Stimulated activated CD8-positive, alpha-beta memory T cell treated with anti-CD3 and anti-CD28 coated beads, Interleukin-7, amount 100 ng/mL, for 24 hours (primary cell): ENCODE measurements at regions not wholly inside any gene's neighbourhood (a gene's known extent, or its start where the extent isn't known, plus 50 kb on each side); places are given as distances from the start of the nearest gene placed in this dataset.
"Not testable (repeated sequence)": the region's sequence is repeated elsewhere in the genome, so short reads cannot be mapped to it uniquely, and the experiment has no call there.

Source experiments
- DNase-seq: peaks from one replicate; pipeline ENCODE4 v3.0.0-alpha.2; 2020; ENCODE audit warnings: low read depth

DNA sequence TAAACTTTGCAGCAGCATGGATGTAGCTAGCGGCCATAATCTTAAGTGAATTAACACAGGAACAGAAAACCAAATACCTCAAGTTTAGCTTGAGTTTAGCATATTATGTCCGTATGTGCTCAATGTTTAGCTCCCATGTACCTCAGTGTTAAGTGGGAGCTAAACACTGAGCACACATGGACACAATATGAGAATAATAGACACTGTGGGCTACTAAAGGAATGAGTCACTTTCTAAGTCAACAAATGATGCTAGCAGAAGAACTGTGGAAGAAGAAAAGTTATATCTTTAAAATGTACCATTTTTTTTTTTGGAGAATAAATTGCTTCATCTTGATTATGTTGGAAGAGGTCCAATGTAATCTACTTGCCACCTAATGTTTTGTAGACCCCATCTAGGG is 1146.0 kb upstream of the SLC39A10 start:
- not testable (repeated sequence) for DNase-seq

DNA sequence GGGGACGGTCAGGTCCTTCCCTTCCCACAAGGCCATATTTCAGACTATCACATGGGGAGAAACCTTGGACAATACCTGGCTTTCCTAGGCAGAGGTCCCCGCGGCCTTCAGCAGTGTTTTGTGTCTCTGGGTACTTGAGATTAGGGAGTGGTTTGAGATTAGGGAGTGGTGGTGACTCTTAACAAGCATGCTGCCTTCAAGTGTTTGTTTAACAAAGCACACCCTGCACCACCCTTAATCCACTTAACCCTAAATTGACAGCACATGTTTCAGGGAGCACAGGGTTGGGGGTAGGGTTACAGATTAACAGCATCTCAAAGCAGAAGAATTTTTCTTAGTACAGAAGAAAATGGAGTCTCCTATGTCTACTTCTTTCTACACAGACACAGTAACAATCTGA is 1152.2 kb upstream of the SLC39A10 start:
- not testable (repeated sequence) for DNase-seq

DNA sequence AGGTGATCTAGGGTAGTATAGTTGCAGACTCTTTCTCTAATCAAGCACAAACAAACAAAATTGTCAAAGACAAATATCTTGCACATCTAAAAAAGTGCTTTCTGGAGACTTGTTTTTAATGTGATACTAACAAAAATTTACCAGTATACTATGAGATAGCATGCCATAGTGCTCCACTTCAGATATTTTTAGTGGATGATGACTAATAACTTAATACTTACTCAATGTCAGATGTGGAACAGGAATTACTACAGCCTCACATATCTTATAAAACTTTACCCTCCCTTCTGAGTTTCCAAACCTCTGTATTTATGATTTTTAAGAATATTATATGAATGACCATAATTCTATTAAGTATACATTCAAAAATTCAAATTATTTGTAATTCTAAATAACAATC is 1162.0 kb upstream of the SLC39A10 start:
- DNase-seq, result no peak

- DNase-seq, result no peak
These were observed 1162.6 kb upstream of the SLC39A10 start for GRCh38 chr2:194494401-194494800.

DNA sequence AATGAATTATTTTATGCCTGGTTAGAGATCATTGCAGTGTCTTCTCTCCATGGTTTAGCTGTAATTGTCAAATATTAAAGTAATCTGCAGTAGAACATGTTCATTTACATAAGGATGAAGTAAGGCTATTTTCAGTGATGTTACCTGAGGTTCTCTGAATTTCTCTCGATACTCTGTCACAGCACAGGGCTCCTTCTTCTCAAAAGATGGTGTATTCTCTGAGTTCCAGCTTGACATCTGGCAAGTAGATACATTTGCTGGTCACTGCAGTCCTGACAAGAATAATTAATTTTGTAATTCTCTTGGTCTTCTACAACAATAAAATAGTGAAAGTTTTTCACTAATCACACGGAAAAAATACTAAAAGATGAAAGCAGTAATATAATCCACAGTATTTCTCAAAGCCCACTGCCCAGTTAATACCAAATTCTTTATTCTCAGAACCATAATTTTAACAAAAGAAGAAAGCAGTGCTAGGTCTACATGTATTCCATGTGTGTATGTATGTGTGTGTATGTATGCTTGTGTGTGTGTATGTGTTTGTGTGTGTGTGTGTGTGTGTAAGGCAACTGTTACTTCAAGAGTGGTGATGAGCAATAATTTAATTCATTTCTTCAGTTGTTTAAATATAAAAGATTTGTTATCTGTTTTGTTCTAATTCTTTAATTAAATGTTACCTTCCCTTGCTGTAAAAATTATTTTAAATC is 1165.5 kb upstream of the SLC39A10 start:
- no peak for DNase-seq

DNA sequence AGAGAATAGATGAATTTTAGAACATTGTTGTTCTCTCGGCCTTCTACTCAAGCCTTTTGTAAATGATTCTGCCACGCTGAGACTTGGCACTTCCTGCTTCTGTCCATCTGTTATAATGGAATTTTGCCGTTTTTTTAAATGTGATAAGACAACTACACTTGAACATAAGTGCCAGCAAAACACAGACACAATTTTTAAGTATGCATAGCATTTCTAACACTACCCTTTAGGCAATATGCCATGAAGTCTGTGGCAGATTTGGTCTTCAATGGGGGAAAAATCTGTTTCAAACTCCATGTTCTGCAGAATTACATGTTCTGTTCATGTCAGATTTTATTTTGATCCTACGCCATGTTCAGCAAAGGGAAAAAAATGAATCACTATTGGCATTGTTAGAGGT is 1170.7 kb upstream of the SLC39A10 start:
- no peak for DNase-seq

DNA sequence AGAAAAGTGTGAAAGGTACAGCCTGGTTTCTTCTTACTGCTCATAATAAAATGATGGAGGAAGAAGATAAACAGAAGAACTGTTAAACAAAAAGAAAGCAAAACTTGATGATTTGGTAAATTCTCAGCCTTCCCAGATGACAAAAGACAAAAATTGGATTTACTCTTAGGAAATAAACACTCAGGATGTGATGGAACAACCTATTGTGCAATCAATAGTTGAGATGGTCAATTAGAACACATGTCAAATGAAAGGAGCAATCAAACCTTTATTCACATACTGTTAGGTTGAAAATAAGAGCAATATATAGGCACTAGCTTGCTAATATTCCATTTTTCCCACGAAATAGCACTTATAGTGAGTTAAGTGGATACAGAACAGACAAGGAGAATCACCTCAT is 1174.0 kb upstream of the SLC39A10 start:
- no peak for DNase-seq

- no peak for DNase-seq
These were observed 1191.4 kb upstream of the SLC39A10 start for GRCh38 chr2:194465641-194466040.

DNA sequence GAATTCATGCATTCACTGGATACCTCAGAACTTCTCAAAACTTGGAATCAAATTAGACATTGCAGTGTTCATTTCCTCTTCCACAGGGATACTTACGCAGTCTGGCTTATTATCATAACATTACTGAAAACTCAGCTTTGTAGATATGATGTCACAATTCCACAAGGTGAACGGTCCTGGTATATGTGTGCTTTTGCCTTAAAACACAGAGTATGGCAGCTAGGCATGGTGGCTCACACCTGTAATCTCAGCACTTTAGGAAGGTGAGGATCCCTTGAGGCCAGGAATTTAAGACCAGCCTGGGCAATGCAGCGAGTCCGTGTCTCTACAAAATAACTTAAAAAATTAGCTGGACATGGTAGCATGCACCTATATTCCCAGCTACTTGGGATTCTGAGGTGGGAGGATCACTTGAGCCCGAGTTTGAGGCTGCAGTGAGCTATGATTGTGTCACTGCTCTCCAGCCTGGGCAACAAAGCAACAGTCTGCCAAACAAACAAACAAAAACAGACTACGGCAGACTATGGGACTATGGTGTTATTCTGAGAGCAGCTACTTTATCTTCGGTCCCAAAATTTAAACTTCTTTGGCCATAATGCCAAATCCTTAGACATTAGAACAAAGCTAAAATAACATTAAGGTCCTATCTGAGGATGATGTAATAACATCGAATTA is 1191.9 kb upstream of the SLC39A10 start:
- no peak for DNase-seq

DNA sequence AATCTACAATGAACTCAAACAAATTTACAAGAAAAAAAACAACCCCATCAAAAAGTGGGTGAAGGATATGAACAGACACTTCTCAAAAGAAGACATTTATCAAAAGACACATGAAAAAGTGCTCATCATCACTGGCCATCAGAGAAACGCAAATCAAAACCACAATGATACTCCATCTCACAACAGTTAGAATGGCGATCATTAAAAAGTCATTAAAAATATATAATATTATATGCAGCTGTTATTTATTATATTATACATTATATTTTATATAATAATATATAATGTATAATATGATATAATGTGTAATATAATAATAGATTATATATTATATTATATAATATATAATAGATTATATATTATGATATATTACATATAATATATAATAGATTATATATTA is 1194.1 kb upstream of the SLC39A10 start:
- DNase-seq, result not testable (repeated sequence)

DNA sequence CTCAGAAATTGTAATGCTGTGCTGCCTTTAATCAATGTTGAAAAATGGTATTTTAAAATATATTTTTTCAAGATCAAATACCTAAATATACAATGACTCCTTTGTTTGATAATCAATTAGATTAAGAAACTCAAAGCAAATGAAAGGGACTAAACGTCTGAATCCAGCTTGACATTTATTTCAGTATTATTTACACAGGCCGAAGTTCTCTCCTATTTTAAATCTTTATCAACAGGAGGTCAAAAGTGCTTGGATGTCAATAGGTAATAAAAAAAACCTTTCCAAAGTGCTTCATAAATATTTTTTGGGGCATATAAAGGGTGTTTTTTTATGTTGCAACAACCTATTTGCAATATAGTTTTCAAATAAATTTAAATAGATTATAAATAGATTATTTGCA is 1201.7 kb upstream of the SLC39A10 start:
- no peak for DNase-seq

DNA sequence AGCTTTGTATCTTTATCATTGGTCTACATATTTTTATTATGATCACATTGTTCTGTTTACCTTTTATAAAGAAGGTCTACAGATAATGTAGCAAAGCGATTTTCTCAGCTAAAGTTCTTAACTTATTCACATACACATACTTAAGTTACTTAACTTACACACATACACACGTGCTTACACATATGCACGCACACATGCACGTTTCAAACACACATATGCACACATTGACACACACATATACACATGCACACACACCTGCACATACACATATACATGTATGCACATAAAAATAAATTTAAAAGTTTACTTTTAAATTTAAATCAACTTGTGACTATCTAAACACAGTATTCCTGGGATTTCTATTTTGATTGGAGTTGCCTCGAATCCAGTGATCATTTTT is 1204.5 kb upstream of the SLC39A10 start:
- no peak for DNase-seq

DNA sequence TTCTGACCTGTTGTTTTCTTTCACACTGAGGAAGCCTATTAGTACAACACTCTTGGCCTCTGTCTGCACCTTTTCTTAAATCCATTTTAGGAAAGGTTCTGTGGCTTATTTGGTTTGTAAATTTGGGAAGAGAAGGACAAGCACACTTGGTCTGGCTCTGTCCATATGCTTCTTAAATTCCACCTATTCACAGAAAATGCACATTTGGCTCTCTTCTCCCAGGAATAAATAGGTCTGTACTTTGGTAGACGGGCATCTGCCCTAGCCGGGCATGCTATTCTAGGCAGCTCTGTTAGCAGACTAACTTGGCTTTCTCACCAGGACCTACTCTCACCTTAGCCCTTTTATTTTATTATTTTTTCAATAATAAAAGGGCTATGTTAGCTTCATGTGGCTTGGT is 1211.8 kb upstream of the SLC39A10 start:
- no peak for DNase-seq

DNA sequence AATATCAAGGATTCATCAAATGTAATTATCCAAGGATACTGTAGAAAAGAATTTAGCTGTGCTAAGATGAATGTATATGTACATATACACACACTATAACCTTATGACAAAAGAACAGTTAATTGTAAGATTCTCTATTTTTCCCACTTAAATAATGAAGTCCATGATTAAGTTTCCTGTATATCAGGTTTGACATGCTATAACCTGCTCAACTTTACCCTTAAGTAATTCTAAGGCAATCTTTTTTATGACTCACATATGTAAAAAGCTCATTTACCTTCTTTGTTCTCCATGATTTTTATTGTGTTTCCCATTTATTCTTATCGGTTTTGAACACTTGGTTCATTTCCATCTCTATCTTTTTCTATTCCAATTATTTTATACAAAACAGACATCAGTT is 1213.1 kb upstream of the SLC39A10 start:
- DNase-seq, result no peak

- no peak for DNase-seq
These were observed 1232.3 kb upstream of the SLC39A10 start for GRCh38 chr2:194424683-194425209.

DNA sequence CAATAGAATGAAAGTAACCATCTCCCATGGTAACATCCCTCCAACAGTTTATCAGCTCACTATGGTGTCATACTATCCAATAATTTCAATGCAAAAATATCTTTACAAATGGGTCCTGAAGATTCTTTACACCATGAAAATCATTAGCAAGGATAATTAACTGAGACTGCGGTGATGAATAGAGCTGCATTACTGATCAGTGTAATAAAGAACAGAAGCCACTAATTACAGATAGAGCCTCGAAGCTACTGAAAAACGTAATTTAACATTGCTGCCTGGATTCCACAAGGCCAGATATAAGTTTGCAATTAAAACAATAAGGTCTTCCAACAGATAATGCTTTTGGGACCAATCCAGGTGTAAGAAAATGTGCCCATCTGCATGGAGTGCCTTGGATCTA is 1245.8 kb upstream of the SLC39A10 start:
- DNase-seq, result no peak

DNA sequence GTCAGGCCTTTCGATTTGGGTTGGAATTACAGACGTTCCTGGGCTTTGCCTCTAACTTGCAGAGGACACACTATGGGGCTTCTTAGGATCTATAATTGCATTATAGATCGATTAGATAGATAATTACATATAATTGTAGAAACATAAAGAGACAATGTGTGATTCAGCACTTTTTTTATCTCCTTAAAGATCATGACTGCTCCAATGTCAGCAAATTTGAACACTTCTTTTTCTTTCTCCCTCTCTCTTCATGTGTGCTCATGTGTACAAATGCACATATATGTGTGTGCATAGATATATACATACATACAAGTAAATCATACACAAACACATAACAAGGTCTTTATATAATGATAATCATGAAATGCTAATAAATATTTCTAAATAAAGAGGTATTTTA is 1261.2 kb upstream of the SLC39A10 start:
- DNase-seq, result no peak

GRCh38 chr2:194385376-194385775 is 1271.7 kb upstream of the SLC39A10 start:
- no peak for DNase-seq

GRCh38 chr2:194383401-194383800 is 1273.6 kb upstream of the SLC39A10 start:
- DNase-seq, result no peak

DNA sequence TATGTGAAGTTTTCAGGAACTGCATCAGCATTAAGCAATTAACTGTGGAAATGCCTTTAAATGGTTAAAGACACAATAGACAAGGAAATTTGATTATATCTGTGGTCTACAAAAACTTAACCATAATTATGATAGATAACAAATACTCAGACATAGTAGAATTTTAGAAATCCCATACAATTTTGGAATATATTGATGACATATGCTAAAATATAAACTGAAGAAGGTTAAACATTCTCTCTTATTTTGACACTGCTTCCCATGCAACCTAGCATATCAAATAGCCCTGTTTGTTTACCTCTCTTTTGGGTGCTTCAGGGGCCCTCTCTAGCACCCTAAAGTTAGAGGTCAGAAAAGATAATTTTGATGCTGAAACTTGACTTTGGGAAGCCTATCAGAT is 1274.8 kb upstream of the SLC39A10 start:
- no peak for DNase-seq

DNA sequence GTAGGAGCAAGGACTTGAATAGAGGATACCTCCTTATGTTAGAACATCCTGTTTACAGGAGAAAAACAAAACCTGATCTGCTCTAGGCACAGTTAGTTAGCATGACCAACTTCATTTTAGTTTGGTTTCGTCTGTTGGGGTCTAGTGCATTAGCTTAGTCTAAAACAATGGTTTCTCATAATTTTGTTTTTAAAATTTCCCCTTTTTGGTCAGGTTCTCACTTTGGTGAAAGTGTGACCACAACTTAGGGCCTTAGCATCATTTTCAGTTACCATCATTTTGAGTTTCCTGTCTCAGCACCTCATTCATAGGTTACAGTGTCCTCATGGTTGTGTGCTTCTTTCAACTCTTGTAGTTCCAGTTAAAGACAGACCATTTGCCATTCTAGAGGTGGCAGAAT is 1277.0 kb upstream of the SLC39A10 start:
- no peak for DNase-seq

DNA sequence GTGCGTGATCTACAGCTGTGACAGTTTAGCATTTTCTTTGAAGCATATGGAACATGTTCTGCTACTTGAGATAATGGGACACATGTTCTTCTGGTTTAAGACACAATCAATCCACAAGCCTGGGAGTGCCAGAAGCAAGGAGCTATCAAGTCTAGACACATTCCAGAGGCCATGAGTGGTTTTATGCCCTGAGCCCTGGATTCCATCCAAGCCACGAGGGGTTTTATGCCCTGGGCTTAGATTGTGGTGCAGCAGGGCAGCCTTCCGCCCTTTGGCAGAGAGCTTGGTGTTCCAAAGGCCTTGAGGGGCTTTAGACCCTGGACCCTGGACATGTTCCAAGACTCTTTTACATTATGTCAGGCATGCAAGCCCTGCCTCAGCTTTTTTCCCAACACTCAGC is 1289.6 kb upstream of the SLC39A10 start:
- DNase-seq, result not testable (repeated sequence)

DNA sequence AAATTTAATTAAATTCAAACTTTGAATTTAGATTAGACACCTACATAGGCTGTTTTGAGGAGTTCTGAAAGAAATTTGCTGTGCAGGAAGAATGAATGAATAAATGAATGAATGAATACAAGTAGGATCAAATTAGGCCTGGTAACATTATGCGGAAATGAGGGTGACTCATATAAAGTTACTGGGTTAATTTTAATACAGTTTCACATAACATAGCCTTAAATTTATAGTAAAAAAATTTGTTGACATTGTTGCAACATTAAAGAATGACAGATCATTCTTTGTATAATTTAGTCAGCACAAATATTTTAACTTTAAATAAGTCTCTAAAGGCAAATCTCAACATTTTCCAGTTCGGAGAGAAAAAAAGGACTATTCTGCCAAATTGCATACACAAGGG is 1293.1 kb upstream of the SLC39A10 start:
- no peak for DNase-seq

- no peak for DNase-seq
These were observed 1293.7 kb upstream of the SLC39A10 start for GRCh38 chr2:194363295-194363694.
